ENCODE measurements at regions not wholly inside any gene's neighbourhood (a gene's known extent, or its start where the extent isn't known, plus 50 kb on each side); places are given as distances from the start of the nearest gene placed in this dataset.

DNA sequence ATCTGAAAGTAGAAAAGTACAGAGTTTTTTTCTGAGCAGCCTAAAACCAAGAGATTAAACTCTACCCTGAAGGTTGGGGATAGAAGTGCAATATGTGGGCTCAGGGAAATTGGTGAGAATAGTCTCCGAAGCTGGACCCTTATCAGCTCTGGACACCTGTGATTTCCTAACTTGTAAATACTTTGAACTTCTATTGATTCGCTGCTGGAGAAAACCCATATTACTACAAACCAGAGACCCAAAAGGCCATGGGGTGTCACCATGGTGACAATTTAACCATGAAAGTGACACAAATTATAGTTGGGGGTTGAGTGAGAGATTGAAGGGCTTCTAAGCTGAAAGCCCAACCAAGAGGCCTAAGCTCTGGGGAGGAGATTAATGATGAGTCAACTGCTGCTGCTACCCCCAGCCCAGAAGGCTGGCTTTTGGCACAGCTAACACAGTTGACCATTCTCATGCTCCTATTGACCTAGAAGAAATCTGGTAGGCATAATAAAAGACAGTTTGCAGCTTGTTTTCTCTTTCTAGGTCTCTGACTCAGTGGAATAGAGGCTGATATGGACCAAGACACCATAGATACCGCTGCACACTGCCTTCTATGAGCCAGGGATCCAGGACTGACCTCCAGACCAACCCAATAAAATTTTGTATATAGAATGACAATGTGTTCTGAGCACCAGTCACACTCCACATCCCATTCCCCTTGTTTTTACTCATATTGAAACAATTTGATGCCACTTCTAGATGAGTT, 131.9 kb upstream of the FNDC3A start:
- no peak for TF ChIP-seq EZH2 (IDR thresholded peaks at IDR 0.05; ENCODE audit: borderline replicate concordance, low read depth, low read length, poor library complexity, severe bottlenecking)
- TF ChIP-seq, protein P1, sequence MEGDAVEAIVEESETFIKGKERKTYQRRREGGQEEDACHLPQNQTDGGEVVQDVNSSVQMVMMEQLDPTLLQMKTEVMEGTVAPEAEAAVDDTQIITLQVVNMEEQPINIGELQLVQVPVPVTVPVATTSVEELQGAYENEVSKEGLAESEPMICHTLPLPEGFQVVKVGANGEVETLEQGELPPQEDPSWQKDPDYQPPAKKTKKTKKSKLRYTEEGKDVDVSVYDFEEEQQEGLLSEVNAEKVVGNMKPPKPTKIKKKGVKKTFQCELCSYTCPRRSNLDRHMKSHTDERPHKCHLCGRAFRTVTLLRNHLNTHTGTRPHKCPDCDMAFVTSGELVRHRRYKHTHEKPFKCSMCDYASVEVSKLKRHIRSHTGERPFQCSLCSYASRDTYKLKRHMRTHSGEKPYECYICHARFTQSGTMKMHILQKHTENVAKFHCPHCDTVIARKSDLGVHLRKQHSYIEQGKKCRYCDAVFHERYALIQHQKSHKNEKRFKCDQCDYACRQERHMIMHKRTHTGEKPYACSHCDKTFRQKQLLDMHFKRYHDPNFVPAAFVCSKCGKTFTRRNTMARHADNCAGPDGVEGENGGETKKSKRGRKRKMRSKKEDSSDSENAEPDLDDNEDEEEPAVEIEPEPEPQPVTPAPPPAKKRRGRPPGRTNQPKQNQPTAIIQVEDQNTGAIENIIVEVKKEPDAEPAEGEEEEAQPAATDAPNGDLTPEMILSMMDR (conservative IDR thresholded peaks at IDR 0.05; ENCODE audit: low read depth, low read length), result no peak
- CTCF ChIA-PET, result no interaction called here
- DNase-seq (ENCODE audit: low spot score), result no peak

DNA sequence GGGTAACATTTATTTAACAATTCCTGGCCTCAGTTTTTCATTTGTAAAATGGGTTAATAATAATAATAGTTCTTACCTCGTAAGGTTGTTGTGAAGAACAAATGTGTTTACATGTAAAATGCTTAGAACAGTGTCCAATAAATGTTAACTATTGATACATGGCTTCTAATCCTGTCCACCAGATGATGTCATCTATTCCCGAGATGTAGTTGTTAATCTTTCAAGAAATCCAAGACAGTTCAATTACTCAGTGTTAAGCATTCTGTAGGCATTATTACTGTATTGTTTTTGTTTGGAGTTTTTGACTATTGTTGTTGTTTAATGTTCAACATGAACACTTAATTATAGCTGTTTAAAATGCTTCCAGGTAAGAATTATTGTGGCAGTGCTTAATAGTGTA, 131.0 kb upstream of the FNDC3A start:
- Histone ChIP-seq H3K4me1 (ENCODE audit: insufficient read depth, low read length, poor library complexity, severe bottlenecking) (no peaks in the 10 kb centered on the region), H3K36me3 (ENCODE audit: insufficient read depth, low read length, poor library complexity, severe bottlenecking) (no peaks in the 10 kb centered on the region), H3K27me3 (replicated peaks; ENCODE audit: insufficient read depth, low read depth, low read length, poor library complexity) (no peaks in the 10 kb centered on the region), H3K9me3 (ENCODE audit: low read depth, low read length, poor library complexity, severe bottlenecking) (no peaks in the 10 kb centered on the region), H3K27ac (ENCODE audit: low read depth, low read length, poor library complexity, severe bottlenecking) (no peak overlapping the region), H3K4me3 (ENCODE audit: low read depth, low read length, poor library complexity, severe bottlenecking) (no peak overlapping the region)
- DNase-seq (ENCODE audit: low spot score), result no peak
- intact Hi-C loops (cut with micrococcal nuclease; ENCODE audit: unreplicated experiment), result no loop called here
- ChIA-PET CTCF (no interaction called here), POLR2A (ENCODE audit: low non-redundant PET) (no interaction called here)
- no TSS peak for BruUV-seq (replicated peaks)
- TF ChIP-seq EZH2 (IDR thresholded peaks at IDR 0.05; ENCODE audit: borderline replicate concordance, low read depth, low read length, poor library complexity, severe bottlenecking), result no peak
- TF ChIP-seq, protein P1 (conservative IDR thresholded peaks at IDR 0.05; ENCODE audit: low read depth, low read length), result no peak

More for the DNA sequence above, 131.9 kb upstream of the FNDC3A start:
- intact Hi-C loops (cut with micrococcal nuclease; ENCODE audit: unreplicated experiment), result no loop called here
- POLR2A ChIA-PET (ENCODE audit: low non-redundant PET), result no interaction called here
- Histone ChIP-seq H3K27ac (ENCODE audit: low read depth, low read length, poor library complexity, severe bottlenecking) (no peak overlapping the region), H3K4me1 (ENCODE audit: insufficient read depth, low read length, poor library complexity, severe bottlenecking) (no peaks in the 10 kb centered on the region), H3K27me3 (replicated peaks; ENCODE audit: insufficient read depth, low read depth, low read length, poor library complexity) (no peaks in the 10 kb centered on the region), H3K4me3 (ENCODE audit: low read depth, low read length, poor library complexity, severe bottlenecking) (no peak overlapping the region), H3K36me3 (ENCODE audit: insufficient read depth, low read length, poor library complexity, severe bottlenecking) (no peaks in the 10 kb centered on the region), H3K9me3 (ENCODE audit: low read depth, low read length, poor library complexity, severe bottlenecking) (no peaks in the 10 kb centered on the region)
- BruUV-seq (replicated peaks), result no TSS peak

DNA sequence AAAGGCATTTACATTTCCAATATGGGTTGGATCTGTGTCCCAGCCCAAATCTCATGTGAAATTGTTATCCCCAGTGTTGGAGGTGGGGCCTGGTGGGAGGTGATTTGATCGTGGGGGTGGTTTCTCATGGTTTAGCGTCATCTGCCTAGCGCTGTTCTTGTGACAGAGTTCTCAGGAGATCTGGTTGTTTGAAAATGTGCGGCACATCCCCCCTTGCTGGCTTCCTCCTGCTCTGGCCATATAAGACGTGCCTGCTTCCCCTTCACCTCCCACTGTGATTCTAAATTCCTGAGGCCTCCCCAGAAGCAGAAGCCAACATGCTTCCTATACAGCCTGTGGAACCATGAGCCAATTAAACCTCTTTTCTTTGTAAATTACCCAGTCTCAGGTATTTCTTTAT, 126.2 kb upstream of the FNDC3A start:
- Histone ChIP-seq H3K4me3 (ENCODE audit: low read depth, low read length, poor library complexity, severe bottlenecking) (no peak overlapping the region), H3K36me3 (ENCODE audit: insufficient read depth, low read length, poor library complexity, severe bottlenecking) (no peaks in the 10 kb centered on the region), H3K4me1 (ENCODE audit: insufficient read depth, low read length, poor library complexity, severe bottlenecking) (no peaks in the 10 kb centered on the region), H3K27me3 (replicated peaks; ENCODE audit: insufficient read depth, low read depth, low read length, poor library complexity) (no peaks in the 10 kb centered on the region), H3K27ac (ENCODE audit: low read depth, low read length, poor library complexity, severe bottlenecking) (no peak overlapping the region), H3K9me3 (ENCODE audit: low read depth, low read length, poor library complexity, severe bottlenecking) (no peaks in the 10 kb centered on the region)
- DNase-seq (ENCODE audit: low spot score), result peak; percentile 12
- TF ChIP-seq, protein P1 (conservative IDR thresholded peaks at IDR 0.05; ENCODE audit: low read depth, low read length), result no peak
- intact Hi-C loops (cut with micrococcal nuclease; ENCODE audit: unreplicated experiment), result no loop called here
- no TSS peak for BruUV-seq (replicated peaks)
- ChIA-PET POLR2A (ENCODE audit: low non-redundant PET) (no interaction called here), CTCF (no interaction called here)
